COR-L47 (cell line): ENCODE measurements at regions not wholly inside any gene's neighbourhood (a gene's known extent, or its start where the extent isn't known, plus 50 kb on each side); places are given as distances from the start of the nearest gene placed in this dataset.
"Not testable (repeated sequence)": the region's sequence is repeated elsewhere in the genome, so short reads cannot be mapped to it uniquely, and the experiment has no call there.

ENCODE experiments used
- DNase-seq: peaks from one replicate; lab custom pipeline; 2025; lab: John Stamatoyannopoulos, UW

DNA sequence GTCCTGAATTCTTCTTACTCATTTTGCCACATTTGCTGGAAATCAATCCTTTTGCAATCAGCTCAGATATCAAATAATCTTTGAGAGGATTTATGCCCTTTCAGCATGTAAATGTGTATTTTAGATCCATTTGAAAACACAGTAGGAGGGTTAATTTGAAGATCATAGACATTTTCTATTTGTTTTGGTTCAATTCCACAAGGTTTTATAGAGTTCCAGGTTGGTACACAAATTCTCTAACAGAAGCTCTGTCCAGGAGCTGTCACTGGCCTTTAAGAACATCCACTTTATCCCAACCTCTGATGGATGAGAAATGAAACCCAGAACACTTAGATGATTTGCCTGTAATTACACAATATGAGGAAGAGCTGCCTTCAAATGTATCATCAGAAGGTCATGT, 157.3 kb upstream of the CHAC2 start:
- no peak for DNase-seq

DNA sequence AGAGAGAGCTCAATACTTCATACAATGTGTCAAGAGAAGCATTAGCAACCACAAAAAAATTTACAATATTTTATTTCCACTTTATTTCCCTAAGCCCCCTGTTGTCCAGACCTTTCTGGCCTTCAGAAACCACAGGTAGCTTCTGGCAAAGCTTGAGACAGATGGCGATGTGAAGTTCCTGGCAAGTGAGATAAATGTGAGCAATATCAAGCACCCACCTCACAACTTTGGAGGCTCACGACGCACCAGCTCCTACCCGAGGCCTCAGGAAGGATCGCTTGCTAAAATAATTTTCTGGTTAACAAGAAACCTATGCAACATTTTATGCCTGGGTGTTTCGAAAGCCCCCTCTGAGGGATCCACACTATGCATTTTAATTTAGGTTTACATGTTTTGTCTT, 158.1 kb upstream of the CHAC2 start:
- DNase-seq: no peak

DNA sequence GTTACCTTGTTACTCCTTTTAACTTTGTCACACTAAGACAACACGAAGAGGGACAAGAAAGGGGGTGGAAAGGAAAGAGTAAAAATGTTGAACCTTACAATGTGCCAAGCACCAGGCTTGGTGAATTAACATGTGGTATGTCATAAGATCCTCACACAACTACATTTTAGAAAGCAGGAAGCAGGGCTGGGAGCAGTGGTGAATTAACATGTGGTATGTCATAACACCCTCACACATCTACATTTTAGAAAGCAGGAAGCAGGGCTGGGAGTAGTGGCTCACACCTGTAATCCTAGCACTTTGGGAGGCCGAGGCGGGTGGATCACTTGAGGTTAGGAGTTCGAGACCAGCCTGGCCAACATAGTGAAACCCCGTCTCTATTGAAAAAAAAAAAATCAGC, 159.3 kb upstream of the CHAC2 start:
- no peak for DNase-seq

DNA sequence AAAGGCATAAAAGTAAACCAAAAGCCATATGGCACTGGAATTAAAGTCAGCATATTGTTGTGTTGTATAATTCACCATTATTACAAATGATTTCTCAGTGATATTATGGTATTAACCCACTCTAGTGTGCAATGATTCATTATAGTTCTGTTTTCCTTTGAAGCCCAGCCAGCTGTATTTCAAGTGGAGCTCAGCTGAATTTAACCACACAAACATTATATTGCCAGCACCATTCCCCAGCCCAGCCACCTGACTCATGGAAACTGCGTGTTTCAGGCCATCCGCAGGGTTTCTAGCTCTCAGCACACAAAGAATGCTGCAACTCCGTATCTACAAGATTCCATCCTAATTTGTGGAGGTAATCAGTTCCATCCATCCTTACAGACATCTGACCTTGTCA, 166.8 kb upstream of the CHAC2 start:
- DNase-seq: no peak

DNA sequence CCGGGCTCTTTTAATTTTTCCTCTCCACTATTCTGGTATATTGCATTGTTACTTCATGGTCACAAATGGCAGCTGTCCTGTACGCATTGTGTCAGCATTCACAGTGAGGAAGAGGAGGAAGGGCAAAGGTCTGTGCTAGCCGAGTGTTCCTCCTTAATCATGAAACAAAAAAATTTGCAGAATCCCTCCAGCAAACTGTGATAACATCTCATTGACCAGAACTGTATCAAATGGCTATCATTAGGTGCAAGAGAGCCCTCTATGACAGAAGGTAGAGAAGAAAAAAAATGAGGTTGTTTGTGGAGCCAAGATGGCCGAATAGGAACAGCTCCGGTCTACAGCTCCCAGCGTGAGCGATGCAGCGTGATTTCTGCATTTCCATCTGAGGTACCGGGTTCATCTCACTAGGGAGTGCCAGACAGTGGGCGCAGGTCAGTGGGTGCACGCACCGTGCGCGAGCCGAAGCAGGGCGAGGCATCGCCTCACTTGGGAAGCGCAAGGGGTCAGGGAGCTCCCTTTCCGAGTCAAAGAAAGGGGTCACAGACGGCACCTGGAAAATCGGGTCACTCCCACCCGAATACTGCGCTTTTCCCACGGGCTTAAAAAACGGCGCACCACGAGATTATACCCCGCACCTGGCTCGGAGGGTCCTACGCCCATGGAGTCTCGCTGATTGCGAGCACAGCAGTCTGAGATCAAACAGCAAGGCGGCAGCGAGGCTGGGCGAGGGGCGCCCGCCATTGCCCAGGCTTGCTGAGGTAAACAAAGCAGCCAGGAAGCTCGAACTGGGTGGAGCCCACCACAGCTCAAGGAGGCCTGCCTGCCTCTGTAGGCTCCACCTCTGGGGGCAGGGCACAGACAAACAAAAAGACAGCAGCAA, 180.6 kb upstream of the CHAC2 start:
- DNase-seq: not testable (repeated sequence)

DNA sequence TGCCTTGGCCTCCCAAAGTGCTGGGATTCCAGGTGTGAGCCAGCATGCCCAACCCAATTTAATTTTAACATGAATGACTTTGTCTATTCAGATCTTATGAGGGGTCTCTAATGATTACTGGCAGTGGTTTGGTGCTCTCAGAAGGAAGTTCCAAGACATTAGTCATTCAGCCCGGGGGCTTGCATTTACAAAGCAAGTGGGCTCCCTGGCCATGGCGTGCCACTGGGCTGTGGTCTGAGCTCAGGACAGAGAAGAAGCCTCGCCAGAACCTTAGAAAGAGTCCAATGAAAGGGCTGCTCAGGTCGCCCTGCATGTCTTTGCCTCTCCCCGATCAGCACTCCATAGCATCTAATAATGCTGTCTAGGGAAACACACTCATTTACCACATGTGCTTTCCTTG, 182.6 kb upstream of the CHAC2 start:
- DNase-seq: no peak

DNA sequence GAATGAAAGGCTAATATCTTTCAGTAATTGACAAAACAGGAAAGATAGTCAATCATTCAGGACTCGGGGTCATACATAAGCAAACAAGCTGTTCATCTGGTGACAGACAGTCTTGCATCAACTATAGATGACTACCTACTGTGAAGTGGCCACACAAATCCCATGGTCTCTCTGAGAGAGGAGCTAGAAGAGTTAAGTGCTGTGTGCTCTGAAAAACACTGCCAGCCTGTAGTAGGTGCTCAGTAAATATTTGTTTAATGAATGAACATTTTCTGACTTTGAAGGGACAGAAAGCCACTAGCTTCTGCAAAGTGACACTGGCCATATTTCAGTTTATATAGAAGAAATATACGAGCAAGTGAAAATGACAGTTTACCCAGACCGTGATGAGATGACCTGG, 184.0 kb upstream of the CHAC2 start:
- no peak for DNase-seq

DNA sequence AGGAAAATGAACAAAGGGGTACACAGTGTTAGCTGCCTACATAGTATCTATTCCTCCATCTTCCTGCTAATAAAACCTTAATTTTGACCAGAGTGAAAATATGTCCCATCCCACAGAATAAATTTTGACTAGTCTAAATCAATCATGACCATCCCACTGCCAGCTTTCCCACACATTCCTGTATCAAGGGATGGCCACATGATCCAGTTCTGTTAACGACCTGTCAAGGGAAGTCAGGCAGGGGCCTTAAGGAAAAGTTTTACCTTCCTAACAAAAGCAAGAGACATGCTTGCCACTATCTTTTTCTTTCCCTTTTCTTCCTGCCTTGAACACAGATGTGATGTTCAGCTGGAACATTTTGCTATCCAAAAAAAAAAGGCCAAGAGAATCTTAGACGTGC, 185.0 kb upstream of the CHAC2 start:
- no peak for DNase-seq

DNA sequence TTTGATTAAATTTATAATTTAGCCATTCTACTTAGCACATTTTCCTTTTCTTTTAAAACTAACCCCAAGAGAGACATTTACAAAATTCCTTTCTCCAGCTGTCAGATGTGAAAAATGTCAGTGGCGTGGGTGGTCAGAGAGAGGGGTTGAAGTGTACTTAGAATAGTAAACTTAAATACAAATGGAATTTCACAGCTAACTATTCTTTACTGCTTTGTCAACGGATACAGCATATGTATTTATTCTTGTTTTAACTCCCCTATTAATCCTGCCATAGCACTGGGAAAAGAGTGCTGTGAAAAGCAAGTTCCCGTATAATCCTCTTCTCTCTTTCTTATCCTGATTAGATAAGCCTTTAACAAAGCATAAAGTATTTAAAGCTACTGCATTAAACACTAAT, 191.4 kb upstream of the CHAC2 start:
- DNase-seq: no peak

DNA sequence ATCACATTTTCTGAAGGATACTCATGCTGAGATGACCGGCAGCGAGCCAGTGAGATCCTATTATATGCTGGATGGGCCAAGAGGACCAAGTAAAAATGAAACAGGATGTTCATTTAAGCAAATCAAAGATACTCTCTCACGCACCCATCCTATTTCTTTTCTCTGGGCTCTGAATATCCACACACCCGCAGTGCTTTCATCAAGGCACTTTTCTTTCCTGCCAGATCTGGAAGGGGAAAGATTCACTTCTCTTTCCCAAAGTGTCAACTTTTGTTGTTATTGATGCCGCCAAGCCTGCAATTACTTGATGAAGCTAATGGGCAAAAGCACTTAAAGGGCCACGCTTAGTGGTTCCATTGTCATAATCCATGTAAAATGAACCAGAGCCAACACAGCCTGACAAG, 191.9 kb upstream of the CHAC2 start:
- peak; percentile 49 for DNase-seq

DNA sequence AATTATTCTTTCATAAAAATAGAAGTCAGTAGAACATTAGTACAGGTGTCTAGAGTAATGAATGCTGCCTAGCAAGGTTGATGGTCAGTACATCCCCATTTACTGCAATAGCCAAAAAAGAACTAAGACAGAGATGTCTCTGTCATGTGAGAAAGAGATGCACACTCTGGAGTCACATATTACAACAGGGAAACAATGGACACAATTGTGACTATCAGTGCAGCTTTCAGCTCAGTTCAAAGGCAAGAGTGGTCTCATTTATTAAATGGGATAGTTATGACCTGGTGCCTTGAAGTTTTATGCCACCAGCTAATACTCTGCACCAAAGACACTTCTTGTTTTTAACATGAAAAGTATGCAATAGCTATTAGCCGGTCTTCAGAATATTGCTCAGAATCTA, 194.9 kb upstream of the CHAC2 start:
- no peak for DNase-seq

DNA sequence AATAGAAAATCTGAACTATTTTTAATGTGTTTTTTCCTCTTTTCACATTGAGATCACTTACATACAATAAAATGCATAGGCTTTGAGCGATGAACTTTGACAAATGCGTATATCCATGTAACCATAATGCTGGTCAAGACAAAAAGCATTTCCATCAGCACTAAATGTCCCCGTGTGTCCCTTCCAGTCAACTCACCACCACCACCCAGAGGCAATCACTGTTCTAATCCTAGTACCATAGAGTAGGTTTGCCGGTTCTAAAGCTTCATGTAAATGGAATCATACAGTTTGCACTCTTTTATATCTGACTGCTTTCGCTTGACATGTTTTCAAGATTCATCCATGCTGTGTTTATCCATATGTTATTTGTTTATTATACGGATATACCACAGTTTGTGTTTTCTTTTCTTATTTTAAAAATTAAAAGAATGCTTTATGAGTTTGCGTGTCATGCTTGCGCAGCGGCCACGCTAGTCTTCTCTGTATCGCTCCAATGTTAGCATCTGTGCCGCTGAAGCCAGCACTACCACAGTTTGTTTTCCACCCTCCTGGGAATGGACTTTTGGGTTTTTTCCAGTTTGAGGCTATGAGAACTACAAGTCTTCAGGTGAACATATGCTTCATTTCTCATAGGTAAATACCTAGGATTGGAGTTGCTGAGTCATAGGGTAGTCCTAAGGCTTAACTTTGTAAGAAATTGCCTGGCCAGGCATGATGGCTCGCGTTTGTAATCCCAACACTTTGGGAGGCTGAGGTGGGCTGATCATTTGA, 197.5 kb upstream of the CHAC2 start:
- DNase-seq: no peak

DNA sequence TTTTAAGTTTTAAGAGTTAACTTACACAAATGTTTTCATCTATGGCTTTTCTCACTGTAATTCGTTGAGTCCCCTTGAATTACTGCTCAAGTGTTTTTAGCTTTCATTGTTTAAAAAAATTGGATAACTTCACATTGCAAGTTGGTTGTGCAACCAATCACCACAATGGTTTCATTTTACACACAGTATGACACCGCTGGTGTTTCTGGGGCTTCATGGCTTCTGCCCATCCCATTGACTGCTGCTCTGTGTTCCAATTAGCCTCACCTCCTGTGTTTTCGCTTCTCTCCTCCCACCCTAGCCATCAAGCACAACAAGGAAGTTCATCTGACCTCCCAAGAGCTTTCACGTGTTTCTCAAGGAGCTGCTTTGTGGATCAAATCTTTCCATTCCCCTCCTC, 199.1 kb upstream of the CHAC2 start:
- DNase-seq: no peak

DNA sequence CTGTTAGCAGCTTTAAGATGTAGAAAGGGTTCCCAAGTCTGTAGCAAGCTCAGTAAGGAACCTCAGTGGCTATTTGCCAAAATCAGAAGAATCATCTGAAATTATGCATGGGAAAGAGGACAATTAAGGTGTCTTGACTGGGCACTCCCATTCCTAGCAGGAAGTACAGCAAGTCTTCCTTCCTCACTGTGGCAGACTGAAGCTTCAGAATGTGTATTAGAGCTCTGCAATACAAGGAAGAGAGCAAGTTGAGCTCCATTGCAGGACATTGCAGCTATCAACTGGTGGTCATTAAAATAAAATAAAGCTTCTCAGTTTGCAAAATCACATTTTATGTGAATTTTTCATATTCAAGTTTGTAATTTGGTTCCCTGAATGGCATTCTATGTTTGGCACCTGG, 200.5 kb upstream of the CHAC2 start:
- DNase-seq: no peak

DNA sequence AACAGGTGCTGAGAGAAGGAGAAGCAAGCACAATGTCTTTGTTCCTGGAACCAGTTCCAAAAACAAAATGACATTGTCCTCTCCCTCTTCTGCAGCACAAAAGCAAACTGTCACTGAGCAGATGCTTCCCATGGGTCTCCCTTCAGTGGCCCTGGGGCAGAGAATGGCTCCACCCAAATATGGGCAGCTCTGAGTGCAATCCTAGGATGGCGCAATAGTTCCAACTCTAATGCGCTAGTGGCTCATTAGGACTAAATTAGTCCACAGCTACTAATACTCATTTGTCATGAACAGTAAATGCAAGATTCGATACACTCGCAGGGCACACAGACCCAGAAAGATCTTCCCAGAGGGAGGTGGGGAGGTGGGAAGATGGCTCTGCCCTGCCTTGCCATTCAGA, 205.2 kb upstream of the CHAC2 start:
- DNase-seq: no peak

DNA sequence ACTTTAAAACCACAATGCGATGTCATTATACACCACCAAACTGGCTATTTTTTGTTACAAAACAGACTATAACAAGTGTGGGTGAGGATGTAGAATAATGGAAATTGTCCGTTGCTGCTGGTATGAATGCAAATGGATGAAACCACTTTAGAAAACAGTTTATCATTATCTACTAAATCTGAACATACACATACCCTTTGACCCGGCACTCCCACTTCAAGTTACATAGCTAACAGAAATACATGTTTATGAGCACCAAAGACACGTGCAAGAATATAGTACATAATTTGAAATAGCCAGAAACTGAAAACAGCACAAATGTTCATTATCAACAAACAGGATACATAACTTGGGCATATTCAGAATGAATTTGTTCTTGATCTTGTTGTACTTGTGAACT, 206.4 kb upstream of the CHAC2 start:
- no peak for DNase-seq

DNA sequence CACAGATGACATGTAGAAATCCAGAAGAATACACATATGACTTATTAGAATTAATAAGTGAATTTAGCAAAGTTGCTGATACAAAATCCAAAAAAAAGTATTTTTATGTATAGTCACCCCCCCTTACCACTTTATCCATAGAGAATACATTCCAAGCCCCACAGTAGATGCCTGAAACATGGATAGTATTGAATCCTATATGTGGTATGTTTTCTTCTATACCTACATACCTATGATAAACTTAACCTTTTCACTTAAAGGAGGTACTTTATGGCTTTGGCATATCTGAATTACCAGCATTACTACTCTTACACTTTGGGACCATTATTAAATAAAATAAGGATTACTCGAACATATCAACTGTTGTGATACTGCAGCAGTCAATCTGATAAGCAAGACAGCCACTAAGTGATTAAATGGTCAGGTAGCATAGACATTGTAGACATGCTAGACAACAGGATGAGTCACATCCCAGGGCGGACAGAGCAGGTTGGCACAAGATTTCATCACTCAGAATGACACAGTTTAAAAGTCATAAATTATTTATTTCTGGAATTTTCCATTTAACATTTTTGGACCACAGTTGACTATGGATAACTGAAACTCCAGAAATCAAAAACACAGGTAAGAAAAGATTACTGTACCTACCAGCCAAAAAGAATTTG, 208.2 kb upstream of the CHAC2 start:
- DNase-seq: no peak

DNA sequence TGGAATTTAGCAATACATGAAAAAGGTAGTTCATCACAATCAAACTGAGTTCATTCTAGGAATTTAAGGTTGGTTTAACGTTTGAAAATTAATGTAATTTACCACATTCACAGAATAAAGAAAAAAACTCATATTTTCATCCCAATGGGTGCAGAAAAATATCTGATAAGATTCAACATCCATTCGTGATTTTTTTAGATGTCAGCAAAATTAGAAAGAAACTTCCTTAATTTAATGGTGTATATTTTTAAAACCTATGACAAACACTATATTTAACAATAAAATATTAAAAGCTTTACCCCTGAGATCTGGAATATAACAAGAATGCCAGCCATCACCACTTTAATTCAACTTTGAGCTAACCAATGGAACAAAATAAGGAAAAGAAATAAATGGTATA, 208.7 kb upstream of the CHAC2 start:
- DNase-seq: no peak

DNA sequence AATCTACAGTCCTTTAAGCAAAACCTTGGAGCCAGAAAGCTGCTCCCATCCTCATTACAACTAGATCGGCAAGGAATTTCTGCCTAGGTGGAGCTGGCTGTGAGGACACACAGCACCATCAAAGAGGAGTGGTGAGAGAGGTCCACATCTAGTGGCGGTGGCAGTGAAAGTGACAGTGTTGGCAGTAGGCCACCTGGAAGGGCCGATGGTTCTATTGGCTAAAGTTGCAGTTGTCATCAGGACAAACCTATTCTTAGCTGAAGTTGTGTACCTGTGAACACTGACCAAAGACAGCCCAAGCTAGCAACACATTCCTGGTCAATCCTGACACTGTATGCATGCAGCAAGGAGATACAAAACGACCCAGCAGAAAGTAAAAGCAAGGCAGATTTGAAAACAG, 218.1 kb upstream of the CHAC2 start:
- DNase-seq: no peak

DNA sequence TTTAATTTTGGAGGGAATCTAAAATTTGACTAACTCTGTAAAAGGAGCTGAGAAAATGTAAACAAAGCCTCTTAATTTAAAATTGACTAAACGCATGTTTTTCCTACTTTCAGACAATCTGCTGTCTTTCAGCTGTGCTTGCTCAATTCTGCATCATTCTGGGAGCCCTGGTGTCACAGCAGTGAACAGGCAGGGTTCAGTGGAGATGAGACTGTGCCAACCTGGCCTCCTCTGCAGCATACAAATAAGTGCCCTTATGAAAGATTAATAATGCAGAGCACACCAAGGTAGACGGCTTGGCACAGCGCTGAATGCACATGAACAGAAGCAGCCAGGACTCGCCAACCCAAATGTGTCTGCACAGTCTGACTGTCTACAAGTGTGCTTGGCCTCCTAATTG, 222.0 kb upstream of the CHAC2 start:
- no peak for DNase-seq

DNA sequence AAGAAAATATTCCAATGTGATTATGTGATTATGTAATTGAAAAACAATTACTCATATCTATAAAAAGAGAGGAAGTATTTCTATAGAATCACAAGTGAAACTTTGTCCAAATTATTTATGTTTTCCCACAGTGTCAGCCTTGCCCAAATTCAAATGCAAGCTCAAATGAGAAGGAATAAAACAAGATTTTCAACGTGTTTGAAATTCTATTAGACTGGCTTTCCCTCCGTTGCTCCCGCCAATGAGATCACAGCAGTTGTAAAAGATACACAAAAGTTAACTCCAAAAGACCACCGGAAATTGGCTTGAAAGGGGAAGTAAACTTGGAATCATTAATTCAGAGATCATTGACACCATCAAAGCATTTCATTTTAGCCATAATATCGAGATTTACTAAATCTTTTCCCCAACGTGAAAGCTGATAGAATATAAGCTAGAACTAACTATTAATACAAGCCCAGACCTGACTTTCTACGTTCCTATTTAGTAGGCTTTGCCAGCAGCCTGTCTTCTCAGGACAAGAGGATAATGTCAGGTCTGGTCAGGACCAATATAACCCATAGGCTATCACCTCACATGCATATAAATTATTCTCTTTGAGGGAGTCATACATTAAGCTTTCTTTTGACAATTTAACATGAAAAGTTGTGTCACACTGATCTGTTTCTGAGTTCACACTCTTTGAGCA, 222.6 kb upstream of the CHAC2 start:
- no peak for DNase-seq

DNA sequence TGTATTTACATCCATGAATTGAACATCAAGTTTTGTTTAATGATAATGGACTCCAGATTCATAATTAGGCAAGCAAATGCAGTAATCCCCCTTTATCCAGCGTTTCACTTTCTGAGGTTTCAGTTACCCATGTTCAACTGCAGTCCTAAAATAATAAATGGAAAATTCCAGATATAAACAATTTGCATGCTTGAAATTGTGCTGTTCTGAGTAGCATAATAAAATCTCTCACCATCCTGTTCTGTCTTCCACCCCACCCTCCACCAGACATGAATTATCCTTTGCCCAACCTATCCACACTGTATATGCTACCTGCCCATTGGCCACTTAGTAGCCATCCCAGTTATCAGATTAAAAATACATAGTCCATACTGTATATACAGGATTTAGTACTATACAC, 224.5 kb upstream of the CHAC2 start:
- no peak for DNase-seq
